SK-MEL-5 (cell line): ENCODE measurements at regions not wholly inside any gene's neighbourhood (a gene's known extent, or its start where the extent isn't known, plus 50 kb on each side); places are given as distances from the start of the nearest gene placed in this dataset.
"Not testable (repeated sequence)": the region's sequence is repeated elsewhere in the genome, so short reads cannot be mapped to it uniquely, and the experiment has no call there.

Experiments
- DNase-seq: peaks from one replicate; pipeline ENCODE4 v3.0.0-alpha.2; 2016; ENCODE audit warnings: low read depth, low spot score
- in situ Hi-C: cut with HindIII; loops from 2 replicates; pipeline ENCODE4 v1.10.0; 2016; ENCODE audit warnings: low sequenced_read_pairs, high pct_unique_total_duplicates, low pct_unique_long_range_greater_than_20kb

GRCh38 chr14:65153101-65153500, 50.8 kb upstream of the MAX start:
- DNase-seq, result no peak
- in situ Hi-C loops, result no loop called here

GRCh38 chr14:65156568-65157366, 54.5 kb upstream of the MAX start:
- no peak for DNase-seq
- in situ Hi-C loops, result no loop called here

GRCh38 chr14:65159281-65160062, 57.2 kb upstream of the MAX start:
- no peak for DNase-seq
- in situ Hi-C loops, result no loop called here

DNA sequence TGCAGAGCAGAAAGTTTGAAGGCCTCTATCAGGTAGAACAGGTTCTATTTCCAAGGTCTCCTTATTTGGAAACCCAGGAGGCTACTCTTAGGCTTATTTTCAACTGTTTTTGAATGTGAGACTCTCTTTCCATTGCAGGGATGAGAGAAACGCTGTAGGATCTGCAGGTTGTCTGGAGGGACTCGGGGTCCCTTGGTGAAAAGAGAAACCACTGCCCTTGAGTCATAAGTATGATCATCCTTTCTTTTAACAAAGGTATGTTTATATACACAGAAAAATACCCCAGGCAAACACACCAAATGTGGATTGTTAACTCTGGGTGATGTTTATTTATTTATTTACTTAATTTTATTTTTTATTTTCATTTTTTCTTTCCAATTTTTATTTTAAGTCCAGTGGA, 57.8 kb upstream of the MAX start:
- DNase-seq, result no peak
- in situ Hi-C loops, result no loop called here

DNA sequence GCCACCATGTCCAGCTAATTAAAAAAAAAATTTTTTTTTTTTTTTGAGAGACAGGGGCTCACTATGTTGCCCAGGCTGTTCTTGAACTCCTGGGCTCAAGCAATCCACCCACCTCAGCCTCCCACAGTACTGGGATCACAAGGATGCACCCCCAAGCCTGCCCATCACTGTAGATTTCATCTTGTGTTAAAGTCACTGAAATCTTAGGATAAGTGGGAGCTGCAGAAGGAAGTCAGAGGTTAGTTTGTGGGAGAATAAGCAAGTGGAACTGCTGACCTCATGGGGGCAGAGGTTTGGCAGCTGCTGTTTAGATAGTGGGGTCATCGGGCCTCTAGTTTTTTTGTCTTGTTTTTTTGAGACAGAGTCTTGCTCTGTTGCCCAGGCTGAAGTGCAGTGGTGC, 59.7 kb upstream of the MAX start:
- DNase-seq, result no peak
- in situ Hi-C loops, result no loop called here

- peak; percentile 66 for DNase-seq
- in situ Hi-C loops, result no loop called here
Measured at GRCh38 chr14:65164068-65164824, 61.9 kb upstream of the MAX start.

- in situ Hi-C loops, result no loop called here
- DNase-seq, result no peak
Measured at GRCh38 chr14:65164825-65165135, 62.5 kb upstream of the MAX start.

DNA sequence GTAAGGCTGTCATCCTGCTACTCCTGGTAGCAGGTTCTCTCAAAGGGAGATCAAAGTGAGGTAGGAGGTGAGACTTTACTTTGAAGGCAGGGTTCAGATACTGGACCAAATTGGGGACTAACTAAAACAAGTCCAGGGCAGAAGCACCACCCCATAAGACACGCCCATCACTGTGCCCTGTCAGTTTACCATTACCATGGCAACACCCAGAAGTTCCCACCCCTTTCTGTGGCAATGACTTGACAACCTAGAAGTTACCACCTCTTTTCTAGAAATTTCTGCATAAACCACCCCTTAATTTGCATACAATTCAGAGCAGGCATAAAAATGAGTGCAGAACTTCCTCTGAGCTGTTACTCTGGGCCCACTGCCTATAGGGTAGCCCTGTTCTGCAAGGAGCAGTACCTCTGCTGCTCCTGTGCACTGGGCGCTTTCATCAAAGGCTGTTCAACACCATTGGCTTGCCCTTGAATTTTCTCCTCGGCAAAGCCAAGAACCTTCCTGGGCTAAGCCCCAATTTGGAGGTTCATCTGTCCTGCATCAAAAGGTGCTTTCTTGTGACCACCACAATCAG, 64.8 kb upstream of the MAX start:
- peak; percentile 35 for DNase-seq
- in situ Hi-C loops, result no loop called here

- DNase-seq, result no peak
Measured at GRCh38 chr14:65168840-65169239, 66.5 kb upstream of the MAX start.

GRCh38 chr14:65169351-65169750, 67.0 kb upstream of the MAX start:
- DNase-seq, result peak; percentile 52
- in situ Hi-C loops, result no loop called here

More at GRCh38 chr14:65168840-65169239, 66.5 kb upstream of the MAX start:
- in situ Hi-C loops, result no loop called here

- in situ Hi-C loops, result no loop called here
- DNase-seq, result no peak
Measured at GRCh38 chr14:65170318-65170717, 68.0 kb upstream of the MAX start.

GRCh38 chr14:65170768-65171507, 68.6 kb upstream of the MAX start:
- in situ Hi-C loops, result no loop called here
- no peak for DNase-seq

GRCh38 chr14:65173973-65174693, 71.8 kb upstream of the MAX start:
- in situ Hi-C loops, result no loop called here
- DNase-seq, result no peak

DNA sequence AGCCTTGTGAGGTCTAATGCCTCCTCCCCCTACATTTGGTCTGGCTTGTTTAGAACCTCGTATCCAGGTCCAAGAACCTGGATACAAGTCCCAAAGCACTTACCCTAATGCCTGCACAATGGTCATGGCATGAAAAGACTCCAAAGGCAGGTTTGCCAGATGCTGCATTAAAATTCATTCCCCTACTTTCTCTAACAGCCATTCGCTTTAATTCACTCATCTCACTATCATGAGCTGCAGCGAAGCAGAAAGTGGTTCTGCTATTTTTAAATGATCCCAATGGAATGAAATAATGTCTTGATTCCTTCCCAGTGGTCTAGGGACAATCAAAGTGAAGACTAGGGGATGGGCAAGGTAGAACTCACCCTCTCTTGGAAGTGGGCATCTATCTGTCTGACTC, 72.5 kb upstream of the MAX start:
- in situ Hi-C loops, result no loop called here
- no peak for DNase-seq

- in situ Hi-C loops, result no loop called here
- DNase-seq, result no peak
Measured at GRCh38 chr14:65177551-65177950, 75.2 kb upstream of the MAX start.

GRCh38 chr14:65179231-65179630, 76.9 kb upstream of the MAX start:
- in situ Hi-C loops, DNase-seq: not testable (repeated sequence)
